ENCODE measurements at regions not wholly inside any gene's neighbourhood (a gene's known extent, or its start where the extent isn't known, plus 50 kb on each side); places are given as distances from the start of the nearest gene placed in this dataset.
A peak's percentile ranks its signal among the peaks of the same experiment; 100 is the strongest.

- Mint-ChIP-seq H3K9me3 (no peaks in the 10 kb centered on the region), H3K27ac (no peak overlapping the region), H3K4me3 (no peak overlapping the region), H3K36me3 (no peaks in the 10 kb centered on the region), H3K4me1 (ENCODE audit: low read depth in 2 of 2) (peaks cover 0 to 2% of the 10 kb centered on the region in 2 donors), H3K27me3 (peaks cover 29 to 39% of the 10 kb centered on the region in 2 donors)
- DNase-seq (ENCODE audit: low spot score) (no peak), ATAC-seq (no peak)
These were observed 225.9 kb upstream of the POU3F1 start for GRCh38 chr1:38272515-38272914.

GRCh38 chr1:38270849-38271633 is 224.4 kb upstream of the POU3F1 start:
- H3K4me3 Mint-ChIP-seq, result no peak overlapping the region
- H3K9me3 Mint-ChIP-seq, result no peaks in the 10 kb centered on the region
- peaks cover 38 to 45% of the 10 kb centered on the region in 2 donors for H3K27me3 Mint-ChIP-seq
- H3K4me1 Mint-ChIP-seq (ENCODE audit: low read depth in 2 of 2), result peaks cover 2 to 6% of the 10 kb centered on the region in 2 donors
- no peaks in the 10 kb centered on the region for H3K36me3 Mint-ChIP-seq
- H3K27ac Mint-ChIP-seq, result no peak overlapping the region
- peak in 1 of 2 donors; percentile 19 for ATAC-seq
- DNase-seq (ENCODE audit: low spot score), result no peak

- no peaks in the 10 kb centered on the region for H3K9me3 Mint-ChIP-seq
- H3K4me1 Mint-ChIP-seq (ENCODE audit: low read depth in 2 of 2), result peaks cover 2 to 6% of the 10 kb centered on the region in 2 donors
- DNase-seq (ENCODE audit: low spot score) (no peak), ATAC-seq (no peak)
- no peaks in the 10 kb centered on the region for H3K36me3 Mint-ChIP-seq
- H3K4me3 Mint-ChIP-seq, result no peak overlapping the region
- H3K27me3 Mint-ChIP-seq, result peaks cover 44 to 52% of the 10 kb centered on the region in 2 donors
- H3K27ac Mint-ChIP-seq, result no peak overlapping the region
These were observed 223.6 kb upstream of the POU3F1 start for GRCh38 chr1:38269923-38270848.

- Mint-ChIP-seq H3K27ac (no peak overlapping the region), H3K36me3 (no peaks in the 10 kb centered on the region), H3K4me3 (no peak overlapping the region), H3K4me1 (ENCODE audit: low read depth in 2 of 2) (peaks cover 2 to 6% of the 10 kb centered on the region in 2 donors), H3K27me3 (peaks cover 37 to 42% of the 10 kb centered on the region in 2 donors), H3K9me3 (no peaks in the 10 kb centered on the region)
- ATAC-seq, result no peak
- DNase-seq (ENCODE audit: low spot score), result no peak
These were observed 221.6 kb upstream of the POU3F1 start for GRCh38 chr1:38268226-38268625.

- peaks cover 2 to 6% of the 10 kb centered on the region in 2 donors for H3K4me1 Mint-ChIP-seq (ENCODE audit: low read depth in 2 of 2)
- no peaks in the 10 kb centered on the region for H3K36me3 Mint-ChIP-seq
- no peak overlapping the region for H3K27ac Mint-ChIP-seq
- H3K4me3 Mint-ChIP-seq, result no peak overlapping the region
- no peaks in the 10 kb centered on the region for H3K9me3 Mint-ChIP-seq
- ATAC-seq (no peak), DNase-seq (ENCODE audit: low spot score) (no peak)
- peaks cover 33 to 37% of the 10 kb centered on the region in 2 donors for H3K27me3 Mint-ChIP-seq
These were observed 220.7 kb upstream of the POU3F1 start for GRCh38 chr1:38267037-38268036.

- Mint-ChIP-seq H3K9me3 (no peaks in the 10 kb centered on the region), H3K4me1 (ENCODE audit: low read depth in 2 of 2) (peaks cover 2 to 6% of the 10 kb centered on the region in 2 donors), H3K27ac (peak overlapping the region in 1 of 2 donors; percentile 26), H3K4me3 (no peak overlapping the region), H3K27me3 (peaks cover 27 to 28% of the 10 kb centered on the region in 2 donors), H3K36me3 (no peaks in the 10 kb centered on the region)
- no peak for DNase-seq (ENCODE audit: low spot score)
- no peak for ATAC-seq
These were observed 219.6 kb upstream of the POU3F1 start for GRCh38 chr1:38266197-38266520.

- no peaks in the 10 kb centered on the region for H3K9me3 Mint-ChIP-seq
- no peaks in the 10 kb centered on the region for H3K36me3 Mint-ChIP-seq
- peaks cover 27% of the 10 kb centered on the region in 2 donors for H3K27me3 Mint-ChIP-seq
- ATAC-seq (no peak), DNase-seq (ENCODE audit: low spot score) (no peak)
- H3K27ac Mint-ChIP-seq, result peak overlapping the region in 1 of 2 donors; percentile 26
- peaks cover 2 to 6% of the 10 kb centered on the region in 2 donors for H3K4me1 Mint-ChIP-seq (ENCODE audit: low read depth in 2 of 2)
- H3K4me3 Mint-ChIP-seq, result no peak overlapping the region
These were observed 219.0 kb upstream of the POU3F1 start for GRCh38 chr1:38265293-38266196.

GRCh38 chr1:38263438-38263837 is 216.8 kb upstream of the POU3F1 start:
- Mint-ChIP-seq H3K27ac (no peak overlapping the region), H3K4me3 (no peak overlapping the region), H3K36me3 (no peaks in the 10 kb centered on the region), H3K27me3 (peaks cover 30 to 32% of the 10 kb centered on the region in 2 donors), H3K4me1 (ENCODE audit: low read depth in 2 of 2) (peaks cover 2 to 6% of the 10 kb centered on the region in 2 donors), H3K9me3 (no peaks in the 10 kb centered on the region)
- ATAC-seq (no peak), DNase-seq (ENCODE audit: low spot score) (no peak)

GRCh38 chr1:38261574-38261973 is 215.0 kb upstream of the POU3F1 start:
- no peak overlapping the region for H3K27ac Mint-ChIP-seq
- peaks cover 22 to 27% of the 10 kb centered on the region in 2 donors for H3K27me3 Mint-ChIP-seq
- no peak overlapping the region for H3K4me3 Mint-ChIP-seq
- peaks cover 0 to 5% of the 10 kb centered on the region in 2 donors for H3K4me1 Mint-ChIP-seq (ENCODE audit: low read depth in 2 of 2)
- H3K36me3 Mint-ChIP-seq, result no peaks in the 10 kb centered on the region
- DNase-seq (ENCODE audit: low spot score), result no peak
- no peaks in the 10 kb centered on the region for H3K9me3 Mint-ChIP-seq
- ATAC-seq, result no peak

GRCh38 chr1:38258085-38258627 is 211.6 kb upstream of the POU3F1 start:
- DNase-seq (ENCODE audit: low spot score) (no peak), ATAC-seq (no peak)
- Mint-ChIP-seq H3K27me3 (peaks cover 24 to 31% of the 10 kb centered on the region in 2 donors), H3K9me3 (no peaks in the 10 kb centered on the region), H3K4me3 (no peak overlapping the region), H3K27ac (no peak overlapping the region), H3K36me3 (no peaks in the 10 kb centered on the region), H3K4me1 (ENCODE audit: low read depth in 2 of 2) (peaks cover 0 to 3% of the 10 kb centered on the region in 2 donors)

- Mint-ChIP-seq H3K27me3 (peaks cover 27 to 37% of the 10 kb centered on the region in 2 donors), H3K4me3 (no peak overlapping the region), H3K4me1 (ENCODE audit: low read depth in 2 of 2) (peaks cover 0 to 3% of the 10 kb centered on the region in 2 donors), H3K9me3 (no peaks in the 10 kb centered on the region), H3K27ac (no peak overlapping the region), H3K36me3 (no peaks in the 10 kb centered on the region)
- DNase-seq (ENCODE audit: low spot score) (no peak), ATAC-seq (no peak)
These were observed 210.8 kb upstream of the POU3F1 start for GRCh38 chr1:38257374-38257773.

GRCh38 chr1:38256072-38256471 is 209.5 kb upstream of the POU3F1 start:
- peaks cover 27 to 37% of the 10 kb centered on the region in 2 donors for H3K27me3 Mint-ChIP-seq
- H3K9me3 Mint-ChIP-seq, result no peaks in the 10 kb centered on the region
- H3K4me1 Mint-ChIP-seq (ENCODE audit: low read depth in 2 of 2), result peaks cover 0 to 3% of the 10 kb centered on the region in 2 donors
- DNase-seq (ENCODE audit: low spot score), result no peak
- H3K27ac Mint-ChIP-seq, result no peak overlapping the region
- ATAC-seq, result peak; percentile 4 to 29
- no peaks in the 10 kb centered on the region for H3K36me3 Mint-ChIP-seq
- H3K4me3 Mint-ChIP-seq, result no peak overlapping the region
